H9 (cell line): ENCODE measurements at regions not wholly inside any gene's neighbourhood (a gene's known extent, or its start where the extent isn't known, plus 50 kb on each side); places are given as distances from the start of the nearest gene placed in this dataset.

Experiments
- DNase-seq: peaks from one replicate; pipeline ENCODE4 v3.0.0-alpha.2; 2017
- H2AFZ ChIP-seq: one replicate; pipeline ENCODE4 v1.6.1; 2013; ENCODE audit warnings: mild to moderate bottlenecking, low read length, control low read depth, moderate library complexity
- H2AK5ac ChIP-seq: 2 replicates; pipeline ENCODE4 v1.6.1; 2013; ENCODE audit warnings: low read length, control low read depth, mixed read lengths; ENCODE audit not compliant: insufficient read length
- H2BK120ac ChIP-seq: one replicate; pipeline ENCODE4 v1.6.1; 2013; ENCODE audit warnings: low read depth, mild to moderate bottlenecking, low read length, control low read depth, inconsistent platforms; ENCODE audit not compliant: poor library complexity, severe bottlenecking
- H2BK12ac ChIP-seq: 2 replicates; pipeline ENCODE4 v1.6.1; 2013; ENCODE audit warnings: low read length, control low read depth, mixed read lengths, low read depth; ENCODE audit not compliant: insufficient read length
- H2BK15ac ChIP-seq: 2 replicates; pipeline ENCODE4 v1.6.1; 2013; ENCODE audit warnings: low read depth, low read length, control low read depth
- H2BK20ac ChIP-seq: one replicate; pipeline ENCODE4 v1.6.1; 2013; ENCODE audit warnings: low read depth, mild to moderate bottlenecking, low read length, control low read depth, inconsistent platforms; ENCODE audit not compliant: poor library complexity, severe bottlenecking
- H2BK5ac ChIP-seq: 2 replicates; pipeline ENCODE4 v1.6.1; 2013; ENCODE audit warnings: low read length, control low read depth, mixed read lengths; ENCODE audit not compliant: insufficient read length
- H3K14ac ChIP-seq: 2 replicates; pipeline ENCODE4 v1.6.1; 2013; ENCODE audit warnings: low read length, control low read depth; ENCODE audit not compliant: insufficient read depth
- H3K18ac ChIP-seq: 2 replicates; pipeline ENCODE4 v1.6.1; 2013; ENCODE audit warnings: low read depth, mild to moderate bottlenecking, mixed read lengths, low read length, control low read depth; ENCODE audit not compliant: insufficient read length
- H3K23ac ChIP-seq: 2 replicates; pipeline ENCODE4 v1.6.1; 2013; ENCODE audit warnings: low read length, control low read depth, mixed read lengths, low read depth; ENCODE audit not compliant: insufficient read length
- H3K23me2 ChIP-seq: 2 replicates; pipeline ENCODE4 v1.6.1; 2013; ENCODE audit warnings: low read depth, mild to moderate bottlenecking, mixed read lengths, low read length, control low read depth; ENCODE audit not compliant: insufficient read length, poor library complexity, severe bottlenecking
- H3K27ac ChIP-seq: 2 replicates; pipeline ENCODE4 v1.5.1; 2013; ENCODE audit warnings: low read length, control low read depth, mixed read lengths, low read depth; ENCODE audit not compliant: insufficient read length
- H3K27me3 ChIP-seq: 2 replicates; pipeline ENCODE4 v1.6.1; 2013; ENCODE audit warnings: low read length, control low read depth, inconsistent platforms; ENCODE audit not compliant: insufficient read depth
- H3K4ac ChIP-seq: 2 replicates; pipeline ENCODE4 v1.6.1; 2013; ENCODE audit warnings: low read depth, mild to moderate bottlenecking, control low read depth, inconsistent platforms, low read length, moderate library complexity
- H3K4me1 ChIP-seq: 2 replicates; pipeline ENCODE4 v1.6.1; 2013; ENCODE audit warnings: low read length, control low read depth, inconsistent platforms; ENCODE audit not compliant: insufficient read depth
- H3K4me2 ChIP-seq: 2 replicates; pipeline ENCODE4 v1.6.1; 2013; ENCODE audit warnings: low read length, control low read depth, mixed read lengths; ENCODE audit not compliant: insufficient read length, insufficient read depth
- H3K56ac ChIP-seq: 2 replicates; pipeline ENCODE4 v1.6.1; 2013; ENCODE audit warnings: low read depth, mild to moderate bottlenecking, mixed read lengths, low read length, control low read depth; ENCODE audit not compliant: insufficient read length
- H3K79me1 ChIP-seq: 2 replicates; pipeline ENCODE4 v1.6.1; 2013; ENCODE audit warnings: low read depth, mild to moderate bottlenecking, moderate library complexity, low read length, control low read depth, inconsistent platforms; ENCODE audit not compliant: insufficient read depth, poor library complexity, severe bottlenecking
- H3K79me2 ChIP-seq: 2 replicates; pipeline ENCODE4 v1.6.1; 2013; ENCODE audit warnings: low read length, control low read depth, inconsistent platforms; ENCODE audit not compliant: insufficient read depth
- H3K9ac ChIP-seq: 2 replicates; pipeline ENCODE4 v1.6.1; 2013; ENCODE audit warnings: low read length, control low read depth, mixed read lengths; ENCODE audit not compliant: insufficient read length; ENCODE audit errors: extremely low read depth
- H3K9me3 ChIP-seq: one replicate; pipeline ENCODE4 v1.6.1; 2013; ENCODE audit warnings: low read depth, low read length, inconsistent platforms; ENCODE audit not compliant: control insufficient read depth
- H3T11ph ChIP-seq: one replicate; pipeline ENCODE4 v1.6.1; 2013; ENCODE audit warnings: mild to moderate bottlenecking, low read length, control low read depth, inconsistent platforms
- H4K20me1 ChIP-seq: one replicate; pipeline ENCODE4 v1.6.1; 2013; ENCODE audit not compliant: control insufficient read depth, insufficient read length, insufficient read depth
- H4K5ac ChIP-seq: 2 replicates; pipeline ENCODE4 v1.6.1; 2013; ENCODE audit warnings: low read depth, mild to moderate bottlenecking, mixed read lengths, low read length, control low read depth; ENCODE audit not compliant: insufficient read length
- H4K8ac ChIP-seq: replicated peaks from 2 replicates; pipeline ENCODE4 v1.6.1; 2013; ENCODE audit warnings: low read length, control low read depth, mixed read lengths, low read depth; ENCODE audit not compliant: insufficient read length
- H4K91ac ChIP-seq: 2 replicates; pipeline ENCODE4 v1.6.1; 2013; ENCODE audit warnings: low read depth, mild to moderate bottlenecking, moderate library complexity, mixed read lengths, low read length, control low read depth; ENCODE audit not compliant: insufficient read length
- H3K27ac Mint-ChIP-seq, 3 experiments: 2 replicates in 2 of 3; 3 replicates in 1 of 3; pipeline ENCODE4 v1.8.0; 2020 to 2021; ENCODE audit warnings: mixed read lengths in 3 of 3, mild to moderate bottlenecking in 1 of 3, moderate library complexity in 1 of 3
- H3K27me3 Mint-ChIP-seq: 2 replicates; pipeline ENCODE4 v1.8.0; 2021; ENCODE audit warnings: low read depth, mild to moderate bottlenecking, moderate library complexity, mixed read lengths
- H3K36me3 Mint-ChIP-seq, 3 experiments: 2 replicates in 2 of 3; 3 replicates in 1 of 3; pipeline ENCODE4 v1.8.0; 2020 to 2021; ENCODE audit warnings: low read depth in 3 of 3, mixed read lengths in 3 of 3; ENCODE audit not compliant: insufficient read depth in 1 of 3
- H3K4me1 Mint-ChIP-seq, 2 experiments: 2 replicates each; pipeline ENCODE4 v1.8.0; 2020; ENCODE audit warnings: mixed read lengths in 2 of 2
- H3K4me3 Mint-ChIP-seq, 2 experiments: 2 replicates in 1 of 2; 3 replicates in 1 of 2; pipeline ENCODE4 v1.8.0; 2020 to 2021; ENCODE audit warnings: mild to moderate bottlenecking in 2 of 2, mixed read lengths in 2 of 2, moderate library complexity in 1 of 2
- H3K9me3 Mint-ChIP-seq, 2 experiments: 2 replicates in 1 of 2; 3 replicates in 1 of 2; pipeline ENCODE4 v1.8.0; 2020; ENCODE audit warnings: mild to moderate bottlenecking in 2 of 2, mixed read lengths in 2 of 2, moderate library complexity in 1 of 2
- WGBS: extraction: QIAGEN DNeasy Blood & Tissue Kit; methylation state at CpG from one replicate; pipeline ENCODE4 v1.1.7; 2013; ENCODE audit warnings: missing lambda C conversion rate, low lambda C conversion rate, mixed read lengths; ENCODE audit not compliant: insufficient read length; ENCODE audit errors: extremely low coverage; 5-methylcytosine and 5-hydroxymethylcytosine counted together
- TF ChIP-seq, protein P1 (sequence below): fragments of 200-600 bp; sonication (generic); conservative IDR thresholded peaks from 3 replicates; pipeline ENCODE4 v1.8.0; 2021; ENCODE audit warnings: antibody characterized with exemption, mild to moderate bottlenecking

DNA sequence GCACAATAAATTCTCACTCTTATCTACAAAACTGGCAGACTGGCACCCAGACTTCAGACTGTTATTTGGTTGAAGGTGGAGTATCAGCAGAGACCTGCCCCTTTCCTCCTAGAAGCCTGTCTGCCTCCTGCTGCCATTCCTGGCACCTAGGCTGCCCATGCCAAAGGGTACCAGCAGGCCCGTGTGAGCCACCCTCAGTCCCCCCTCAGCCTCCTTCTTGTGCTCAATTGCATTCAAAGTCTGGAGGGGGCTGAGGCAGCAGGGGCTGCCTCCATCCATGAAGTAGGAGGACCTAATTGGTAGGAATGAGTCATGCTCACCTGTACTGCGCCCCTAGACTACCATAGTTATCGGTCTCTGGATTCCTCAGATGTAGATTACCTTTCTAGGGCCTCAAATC, 440.9 kb upstream of the GRM3 start:
- H2AFZ ChIP-seq = no peak overlapping the region
- no peaks in the 10 kb centered on the region for H3K27me3 Mint-ChIP-seq

More for the DNA sequence above, 440.9 kb upstream of the GRM3 start:
- Histone ChIP-seq H4K5ac (no peak overlapping the region), H3K4me1 (no peaks in the 10 kb centered on the region), H3K27ac (no peak overlapping the region), H2BK12ac (no peak overlapping the region), H3K23ac (no peak overlapping the region), H3K4me2 (no peak overlapping the region), H3T11ph (no peak overlapping the region), H3K18ac (no peak overlapping the region), H3K79me2 (no peaks in the 10 kb centered on the region), H2AK5ac (no peak overlapping the region), H2BK120ac (no peak overlapping the region), H2BK20ac (no peak overlapping the region), H3K23me2 (no peaks in the 10 kb centered on the region), H2BK15ac (no peak overlapping the region), H3K9me3 (peaks cover 8% of the 10 kb centered on the region), H3K27me3 (no peaks in the 10 kb centered on the region), H3K9ac (no peak overlapping the region), H4K8ac (no peak overlapping the region), H3K56ac (no peak overlapping the region), H4K20me1 (no peaks in the 10 kb centered on the region), H3K14ac (no peak overlapping the region), H3K4ac (no peak overlapping the region), H4K91ac (no peak overlapping the region), H3K79me1 (no peaks in the 10 kb centered on the region), H2BK5ac (no peak overlapping the region)
- DNase-seq = no peak
- H3K4me1 Mint-ChIP-seq = no peaks in the 10 kb centered on the region
- TF ChIP-seq, protein P1, sequence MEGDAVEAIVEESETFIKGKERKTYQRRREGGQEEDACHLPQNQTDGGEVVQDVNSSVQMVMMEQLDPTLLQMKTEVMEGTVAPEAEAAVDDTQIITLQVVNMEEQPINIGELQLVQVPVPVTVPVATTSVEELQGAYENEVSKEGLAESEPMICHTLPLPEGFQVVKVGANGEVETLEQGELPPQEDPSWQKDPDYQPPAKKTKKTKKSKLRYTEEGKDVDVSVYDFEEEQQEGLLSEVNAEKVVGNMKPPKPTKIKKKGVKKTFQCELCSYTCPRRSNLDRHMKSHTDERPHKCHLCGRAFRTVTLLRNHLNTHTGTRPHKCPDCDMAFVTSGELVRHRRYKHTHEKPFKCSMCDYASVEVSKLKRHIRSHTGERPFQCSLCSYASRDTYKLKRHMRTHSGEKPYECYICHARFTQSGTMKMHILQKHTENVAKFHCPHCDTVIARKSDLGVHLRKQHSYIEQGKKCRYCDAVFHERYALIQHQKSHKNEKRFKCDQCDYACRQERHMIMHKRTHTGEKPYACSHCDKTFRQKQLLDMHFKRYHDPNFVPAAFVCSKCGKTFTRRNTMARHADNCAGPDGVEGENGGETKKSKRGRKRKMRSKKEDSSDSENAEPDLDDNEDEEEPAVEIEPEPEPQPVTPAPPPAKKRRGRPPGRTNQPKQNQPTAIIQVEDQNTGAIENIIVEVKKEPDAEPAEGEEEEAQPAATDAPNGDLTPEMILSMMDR = no peak
- H3K9me3 Mint-ChIP-seq = peaks cover 4 to 7% of the 10 kb centered on the region in 2 experiments; a peak in 4 of 5 replicates
- no peak overlapping the region for H3K27ac Mint-ChIP-seq
- peaks cover 0 to 11% (median 3%) of the 10 kb centered on the region in 3 experiments; a peak in 3 of 7 replicates for H3K36me3 Mint-ChIP-seq
- no peak overlapping the region for H3K4me3 Mint-ChIP-seq
- WGBS = no CpG with 5 or more reads among the region's 3 CpGs
